ENCODE measurements at regions not wholly inside any gene's neighbourhood (a gene's known extent, or its start where the extent isn't known, plus 50 kb on each side); places are given as distances from the start of the nearest gene placed in this dataset.
"Not testable (repeated sequence)": the region's sequence is repeated elsewhere in the genome, so short reads cannot be mapped to it uniquely, and the experiment has no call there.

GRCh38 chr22:25413620-25414019 lies 150.9 kb upstream of the GRK3 start:
- DNase-seq: no peak

- not testable (repeated sequence) for DNase-seq
These were observed 148.7 kb upstream of the GRK3 start for GRCh38 chr22:25415731-25416130.

GRCh38 chr22:25417826-25418225 lies 146.6 kb upstream of the GRK3 start:
- DNase-seq: not testable (repeated sequence)

- peak in 6 of 58 donors; percentile 8 to 36 (median 24) for DNase-seq
These were observed 145.0 kb upstream of the GRK3 start for GRCh38 chr22:25419247-25420113.

- DNase-seq: not testable (repeated sequence)
These were observed 144.4 kb upstream of the GRK3 start for GRCh38 chr22:25420114-25420441.

GRCh38 chr22:25420471-25420924 lies 144.0 kb upstream of the GRK3 start:
- no peak for DNase-seq

- peak in 2 of 58 donors; percentile 26 to 30 for DNase-seq
These were observed 143.3 kb upstream of the GRK3 start for GRCh38 chr22:25420925-25421904.

- DNase-seq: not testable (repeated sequence)
These were observed 137.8 kb upstream of the GRK3 start for GRCh38 chr22:25426530-25427308.

- not testable (repeated sequence) for DNase-seq
These were observed 132.7 kb upstream of the GRK3 start for GRCh38 chr22:25431637-25432342.

GRCh38 chr22:25433381-25433970 lies 131.0 kb upstream of the GRK3 start:
- DNase-seq: not testable (repeated sequence)

GRCh38 chr22:25437414-25438160 lies 126.9 kb upstream of the GRK3 start:
- DNase-seq: peak in 1 of 58 donors; percentile 6

GRCh38 chr22:25447067-25447685 lies 117.3 kb upstream of the GRK3 start:
- DNase-seq: peak in 8 of 58 donors; percentile 2 to 33 (median 24)

- DNase-seq: peak in 57 of 58 donors; percentile 54 to 97 (median 82)
These were observed 116.6 kb upstream of the GRK3 start for GRCh38 chr22:25447686-25448434.

GRCh38 chr22:25448435-25449051 lies 115.9 kb upstream of the GRK3 start:
- DNase-seq: peak in 3 of 58 donors; percentile 8 to 26 (median 16)

- DNase-seq: no peak
These were observed 114.6 kb upstream of the GRK3 start for GRCh38 chr22:25449781-25450317.

GRCh38 chr22:25451480-25452114 lies 112.9 kb upstream of the GRK3 start:
- no peak for DNase-seq

Measured in anterior cingulate cortex (tissue), 58 donors.